HL-60 (cell line): ENCODE measurements at regions not wholly inside any gene's neighbourhood (a gene's known extent, or its start where the extent isn't known, plus 50 kb on each side); places are given as distances from the start of the nearest gene placed in this dataset.

Experiments used
- CTCF ChIP-seq: IDR thresholded peaks from one replicate; pipeline ENCODE4 v1.5.1; 2011; ENCODE audit warnings: low read length, control low read depth, inconsistent platforms; ENCODE audit not compliant: insufficient read depth
- POLR2AphosphoS5 ChIP-seq: IDR thresholded peaks from 2 replicates; pipeline ENCODE4 v1.6.1; 2012; ENCODE audit warnings: low read depth

- TF ChIP-seq POLR2AphosphoS5 (no peak), CTCF (no peak)
Measured at GRCh38 chr21:19922122-19922521, 1076.1 kb upstream of the NCAM2 start.
